ENCODE measurements at regions not wholly inside any gene's neighbourhood (a gene's known extent, or its start where the extent isn't known, plus 50 kb on each side); places are given as distances from the start of the nearest gene placed in this dataset.

- no peak for DNase-seq
- no peaks in the 10 kb centered on the region for H3K36me3 ChIP-seq
- H3K27me3 ChIP-seq, result no peaks in the 10 kb centered on the region
- no peak overlapping the region for H3K27ac ChIP-seq
- no peak overlapping the region for H3K4me3 ChIP-seq
- H3K9ac ChIP-seq (ENCODE audit: low read depth in 2 of 2, low read length in 2 of 2), result no peak overlapping the region
- H3K9me3 ChIP-seq, result no peaks in the 10 kb centered on the region
- intact Hi-C loops (cut with DNase I), result no loop called here
- TF ChIP-seq CTCF (IDR thresholded peaks at IDR 0.05), result no peak
- H3K4me1 ChIP-seq, result no peaks in the 10 kb centered on the region
Observed at GRCh38 chrX:136933611-136934145, 53.2 kb upstream of the RBMX start.

GRCh38 chrX:136931661-136932060, 51.1 kb upstream of the RBMX start:
- intact Hi-C loops (cut with DNase I), result no loop called here
- Histone ChIP-seq H3K27ac (no peak overlapping the region), H3K9ac (ENCODE audit: low read depth in 2 of 2, low read length in 2 of 2) (no peak overlapping the region), H3K4me3 (no peak overlapping the region), H3K27me3 (no peaks in the 10 kb centered on the region), H3K36me3 (no peaks in the 10 kb centered on the region), H3K9me3 (no peaks in the 10 kb centered on the region), H3K4me1 (no peaks in the 10 kb centered on the region)
- no peak for TF ChIP-seq CTCF (IDR thresholded peaks at IDR 0.05)
- no peak for DNase-seq
